HUDEP-2 (cell line): ENCODE measurements at regions not wholly inside any gene's neighbourhood (a gene's known extent, or its start where the extent isn't known, plus 50 kb on each side); places are given as distances from the start of the nearest gene placed in this dataset.
"Not testable (repeated sequence)": the region's sequence is repeated elsewhere in the genome, so short reads cannot be mapped to it uniquely, and the experiment has no call there.

Source experiments
- DNase-seq, 76 experiments: peaks; one replicate each; lab custom pipeline; 2025; ENCODE audit not compliant: unreplicated experiment in 76 of 76; lab: John Stamatoyannopoulos, UW

DNA sequence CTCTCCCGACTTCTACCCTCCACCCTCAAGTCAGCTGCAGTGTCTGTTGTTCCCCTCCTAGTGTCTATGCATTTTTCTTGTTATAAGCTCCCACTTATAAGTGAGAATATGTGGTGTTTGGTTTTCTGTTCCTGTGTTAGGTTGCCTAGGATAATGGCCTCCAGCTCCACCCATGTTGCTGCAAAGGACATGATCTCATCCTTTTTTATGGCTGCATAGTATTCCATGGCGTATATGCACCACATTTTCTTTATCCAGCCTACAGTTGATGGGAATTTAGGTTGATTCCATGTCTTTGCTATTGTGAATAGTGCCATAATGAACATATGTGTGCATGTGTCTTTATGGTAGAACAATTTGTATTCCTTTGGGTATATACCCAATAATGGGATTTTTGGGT, 80.7 kb downstream of the SPTSSA start:
- DNase-seq, result not testable (repeated sequence)

DNA sequence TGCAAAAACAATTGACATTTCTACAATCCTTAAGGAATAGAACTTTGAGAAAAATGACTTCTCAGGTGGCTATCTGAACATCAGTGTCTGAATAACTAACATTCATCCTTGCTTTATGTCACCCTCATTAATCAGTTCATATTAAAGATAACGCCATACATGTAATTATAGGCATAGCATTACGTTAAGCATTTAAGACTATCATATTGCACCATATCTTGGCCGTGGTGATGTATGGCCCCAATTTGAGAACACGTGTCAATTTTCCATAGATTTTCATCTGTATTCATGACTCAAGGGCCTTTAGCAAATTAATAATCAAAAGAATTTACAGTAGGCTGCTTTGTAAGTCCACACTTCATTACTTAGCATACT, 81.6 kb downstream of the SPTSSA start:
- DNase-seq, result no peak

DNA sequence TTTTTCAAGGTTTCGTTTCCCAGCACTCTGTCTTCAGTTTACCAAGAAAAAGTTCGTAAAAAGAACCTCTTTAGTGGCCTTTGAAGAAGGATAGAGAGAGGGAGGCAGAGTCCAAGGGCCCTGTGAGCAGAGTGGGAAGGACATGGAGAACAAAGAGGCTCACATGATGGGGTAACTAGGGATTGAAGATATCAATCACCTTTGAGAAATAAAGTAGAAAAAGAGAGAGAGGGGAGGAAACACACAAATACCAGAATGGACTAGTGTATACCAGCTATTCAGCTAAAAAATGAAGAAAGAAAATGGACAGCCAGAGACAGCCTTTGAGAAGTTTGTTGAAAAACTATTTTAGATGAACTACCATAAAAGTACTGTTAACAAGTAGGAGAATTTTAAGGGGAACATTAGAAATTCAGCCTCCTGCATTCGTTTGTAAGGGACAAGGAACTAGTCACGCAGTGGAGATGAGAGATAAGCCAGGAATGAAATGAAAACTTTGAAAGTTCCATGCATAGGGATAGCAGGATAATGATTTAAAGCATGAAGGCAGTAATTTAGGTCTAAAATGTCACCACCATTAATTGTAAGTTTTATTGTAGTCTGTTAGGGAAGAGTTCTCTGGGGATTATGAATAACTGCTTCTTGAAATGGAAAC, 82.1 kb downstream of the SPTSSA start:
- DNase-seq, result no peak

DNA sequence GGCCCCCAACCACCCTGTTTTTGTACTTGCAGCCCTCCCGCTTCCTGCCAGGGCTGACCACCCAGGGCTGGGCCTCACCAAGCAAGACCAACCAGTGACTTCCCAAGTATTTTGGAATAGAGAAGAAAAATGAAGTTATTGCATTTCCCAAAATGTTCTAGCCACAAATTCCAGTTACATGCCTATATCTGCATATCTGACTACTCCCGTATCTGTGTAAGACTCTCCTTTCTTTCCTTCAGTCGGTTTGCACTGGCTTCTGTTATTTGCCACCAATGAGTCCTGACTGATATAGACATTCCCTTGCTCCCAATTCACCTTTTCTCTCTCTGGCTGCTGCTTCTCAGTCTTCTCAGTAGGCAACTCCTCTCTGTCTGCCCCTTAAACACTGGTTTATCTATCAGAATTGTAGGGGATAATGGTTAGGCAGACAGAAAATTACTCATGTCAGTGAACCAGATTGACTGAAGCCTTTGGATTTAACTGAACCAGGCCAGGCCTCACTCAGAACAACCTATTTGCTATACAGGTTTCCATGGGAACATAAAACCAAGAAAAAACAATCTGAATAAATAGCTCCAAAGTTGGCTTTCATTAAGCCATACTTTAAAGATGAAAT, 85.3 kb downstream of the SPTSSA start:
- no peak for DNase-seq

DNA sequence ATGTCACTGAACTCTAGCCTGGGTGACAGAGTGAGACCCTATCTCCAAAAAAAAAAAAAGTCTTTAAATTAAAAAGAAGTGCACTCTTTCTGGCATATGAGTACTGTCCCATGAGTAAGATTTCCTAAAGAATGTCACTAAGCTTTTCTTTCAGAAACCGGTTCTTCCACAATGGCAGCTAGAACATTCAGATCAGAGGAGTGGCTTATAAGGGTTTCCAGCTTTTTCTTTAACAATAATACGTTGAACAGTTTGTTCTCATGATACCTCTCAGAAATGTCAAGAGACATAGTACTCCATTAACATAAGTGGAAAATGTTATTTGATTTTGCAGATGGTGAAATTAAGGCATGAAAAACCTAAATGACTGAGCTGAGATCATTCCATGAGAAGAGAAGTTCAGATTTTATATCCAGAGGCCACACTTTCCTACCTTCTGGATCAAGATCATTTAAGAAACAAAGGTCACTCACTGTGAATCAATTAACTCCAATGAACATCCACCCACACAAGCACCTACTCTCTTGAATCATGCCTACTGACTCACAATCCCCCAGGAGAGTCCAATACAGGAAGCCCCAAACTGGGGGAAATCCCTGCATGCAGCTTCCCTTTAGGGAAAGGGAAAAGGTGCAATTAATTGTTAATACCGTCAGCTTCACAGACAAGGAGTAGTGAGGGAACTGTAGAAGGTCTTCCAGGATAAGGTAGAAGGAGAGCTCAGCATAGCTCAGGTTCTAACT, 86.9 kb downstream of the SPTSSA start:
- DNase-seq, result no peak

DNA sequence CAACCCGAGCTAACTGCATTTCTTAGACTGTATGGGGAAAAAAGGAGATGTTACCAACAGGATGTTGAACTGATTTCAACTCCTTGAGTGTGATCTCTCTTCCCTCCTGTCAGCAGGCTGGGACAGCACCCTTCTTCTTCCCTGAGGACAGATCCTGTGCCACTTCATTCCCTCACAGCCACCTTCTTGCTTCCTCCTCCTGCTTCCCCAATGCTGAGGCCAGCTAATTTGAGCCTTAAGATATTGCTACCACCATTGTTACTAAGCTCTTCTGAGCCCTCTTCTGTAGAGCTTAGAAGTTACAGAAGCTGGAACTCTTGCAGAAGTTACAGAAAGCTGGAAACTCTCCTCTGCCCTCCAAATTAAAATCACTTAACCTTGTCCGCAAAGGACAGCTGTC, 88.8 kb downstream of the SPTSSA start:
- DNase-seq, result no peak

DNA sequence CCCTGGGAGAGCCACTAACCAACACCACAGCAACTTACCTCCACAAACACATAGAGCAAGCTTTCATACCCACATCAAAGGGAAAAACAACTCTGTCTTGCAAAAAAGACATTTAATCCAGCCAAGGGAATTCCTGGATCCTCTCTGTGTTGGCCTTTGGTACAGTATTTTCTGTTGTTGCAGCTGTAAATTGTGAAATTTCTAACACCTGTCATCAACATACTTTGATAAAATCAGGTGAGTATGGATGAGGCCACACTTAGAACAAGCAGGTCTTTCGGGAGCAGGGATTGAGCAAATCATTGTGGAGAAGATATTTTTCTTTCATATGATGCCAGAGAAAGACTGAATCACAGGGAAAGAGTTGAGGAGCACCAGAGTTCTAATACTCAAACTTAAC, 89.3 kb downstream of the SPTSSA start:
- DNase-seq, result no peak

DNA sequence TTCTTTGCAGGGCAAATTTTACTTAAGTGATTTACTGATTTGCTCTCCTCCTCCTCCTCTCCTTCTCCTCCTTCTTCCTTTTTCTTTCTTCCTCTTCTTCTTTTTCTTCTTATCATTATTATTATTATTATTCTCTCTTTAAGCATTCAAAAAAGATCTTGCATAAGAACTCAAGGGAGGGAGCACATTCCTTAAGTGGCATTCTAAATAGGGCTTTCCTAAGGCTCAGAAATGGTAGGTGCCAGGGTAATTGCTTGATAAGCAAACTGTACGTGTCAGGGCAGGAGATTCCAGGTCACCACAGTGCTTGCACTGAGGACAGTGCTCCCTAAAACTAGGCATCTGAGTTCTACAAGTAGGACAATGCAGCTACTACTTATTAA, 92.4 kb downstream of the SPTSSA start:
- DNase-seq, result no peak

DNA sequence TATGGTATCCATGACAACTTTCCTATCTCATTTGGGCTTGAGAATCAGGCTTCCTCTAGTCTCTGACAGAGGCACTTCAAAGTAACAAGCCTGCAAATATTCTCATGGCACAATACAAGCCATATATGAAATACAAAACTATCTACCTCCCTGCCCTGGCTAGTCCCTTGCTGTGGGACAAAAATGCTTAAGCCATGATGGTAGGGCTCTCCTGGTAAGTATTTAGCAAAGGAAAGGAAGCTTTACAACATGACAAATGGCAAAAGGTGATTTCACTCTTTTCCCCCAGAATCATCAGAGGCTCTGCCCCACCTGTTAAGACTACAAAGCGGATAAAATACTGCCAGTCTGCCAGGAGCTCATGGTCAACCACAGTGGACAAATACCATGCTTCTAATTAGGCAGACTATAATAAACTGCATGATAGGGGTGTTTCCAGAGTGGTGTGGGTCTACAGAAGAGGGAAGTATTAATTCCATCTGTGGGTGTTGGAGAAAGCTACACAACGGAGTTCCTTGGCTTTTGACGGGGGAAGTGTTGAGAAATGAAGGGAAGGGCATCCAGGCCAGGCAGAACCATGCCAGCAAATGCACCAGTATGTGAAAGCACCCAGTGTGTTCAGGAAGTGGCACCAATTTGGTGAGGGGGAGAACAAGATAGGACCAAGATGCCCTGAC, 92.9 kb downstream of the SPTSSA start:
- DNase-seq, result no peak

DNA sequence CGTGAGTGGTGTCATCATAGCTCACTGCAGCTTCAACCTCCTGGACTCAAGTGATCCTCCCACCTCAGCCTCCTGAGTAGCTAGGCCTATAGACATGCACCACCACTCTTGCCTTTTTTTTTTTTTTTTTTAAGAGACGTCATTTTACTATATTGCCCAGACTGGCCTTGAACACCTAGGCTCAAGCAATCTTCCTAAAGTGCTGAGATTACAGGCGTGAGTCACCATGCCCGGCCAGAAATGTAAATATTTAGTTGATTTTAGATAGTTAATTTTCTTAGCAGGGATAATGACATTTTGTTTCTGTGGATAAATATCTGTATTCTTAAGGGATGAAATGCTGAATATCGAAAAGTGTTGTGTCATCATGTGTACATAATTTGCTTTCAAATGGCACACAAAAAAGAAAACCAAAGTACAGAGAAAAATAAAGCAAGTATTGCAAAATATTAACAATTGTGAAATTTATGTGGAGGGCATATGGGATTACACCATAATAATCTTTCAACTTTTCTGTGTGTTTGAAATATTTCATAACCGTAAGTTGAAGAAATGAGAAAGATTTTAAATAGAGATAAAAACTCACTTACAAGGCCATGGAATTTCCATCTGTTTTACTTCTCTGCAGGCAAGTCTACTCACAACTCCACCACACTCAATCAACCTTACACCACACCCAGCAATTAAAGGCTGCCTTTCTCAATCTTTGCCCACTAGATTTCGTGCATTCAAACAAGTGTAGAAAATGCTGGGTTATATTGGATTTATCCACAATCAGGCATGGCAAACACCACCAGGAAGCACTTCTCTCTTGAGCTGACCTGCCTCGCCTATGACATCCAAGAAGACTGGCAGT, 93.7 kb downstream of the SPTSSA start:
- no peak for DNase-seq

DNA sequence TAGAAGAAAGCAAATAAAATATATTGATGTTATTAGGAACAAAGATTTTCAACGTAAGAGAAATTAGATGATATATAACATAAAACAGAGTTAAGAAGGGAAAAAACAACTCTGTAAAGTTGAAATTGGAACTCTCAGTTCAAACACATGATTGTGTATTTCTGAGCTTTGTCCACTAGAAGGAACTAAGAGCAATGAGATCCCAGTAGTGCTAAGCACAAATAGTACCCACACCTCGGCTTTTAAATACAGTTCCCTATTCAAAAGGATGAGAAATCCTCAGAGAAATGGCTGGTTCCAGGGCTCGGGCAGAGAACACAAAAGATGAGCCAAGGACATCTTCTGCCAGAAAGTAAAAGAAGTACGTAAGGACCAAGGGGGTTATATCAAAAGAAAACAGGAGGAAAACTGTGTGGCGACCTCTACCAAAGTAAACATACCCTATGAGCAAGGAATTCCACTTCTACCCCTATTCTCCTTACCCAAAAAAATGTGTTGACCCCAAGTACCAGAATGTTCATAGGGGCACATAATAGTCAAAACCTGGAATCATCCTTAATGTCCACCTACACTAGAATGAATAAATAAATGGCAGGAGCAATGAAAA, 96.6 kb downstream of the SPTSSA start:
- no peak for DNase-seq

DNA sequence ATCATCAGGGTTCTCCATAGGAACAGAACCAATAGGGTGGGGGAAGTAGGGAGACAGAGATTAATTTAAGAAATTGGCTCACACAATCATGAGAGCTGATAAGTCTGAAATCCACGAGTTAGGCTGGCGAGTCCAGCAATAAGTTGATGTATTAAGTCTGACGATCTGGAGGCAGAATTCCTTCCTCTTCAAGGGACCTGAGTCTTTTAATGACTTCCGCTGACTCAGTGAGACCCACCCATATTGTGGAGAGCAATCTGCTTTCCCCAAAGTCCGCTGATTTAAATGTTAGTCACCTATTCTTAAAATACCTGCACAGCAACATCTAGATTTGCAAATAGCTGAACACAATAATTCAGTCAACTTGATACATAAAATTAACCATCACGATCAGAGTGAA, 97.8 kb downstream of the SPTSSA start:
- DNase-seq, result no peak

DNA sequence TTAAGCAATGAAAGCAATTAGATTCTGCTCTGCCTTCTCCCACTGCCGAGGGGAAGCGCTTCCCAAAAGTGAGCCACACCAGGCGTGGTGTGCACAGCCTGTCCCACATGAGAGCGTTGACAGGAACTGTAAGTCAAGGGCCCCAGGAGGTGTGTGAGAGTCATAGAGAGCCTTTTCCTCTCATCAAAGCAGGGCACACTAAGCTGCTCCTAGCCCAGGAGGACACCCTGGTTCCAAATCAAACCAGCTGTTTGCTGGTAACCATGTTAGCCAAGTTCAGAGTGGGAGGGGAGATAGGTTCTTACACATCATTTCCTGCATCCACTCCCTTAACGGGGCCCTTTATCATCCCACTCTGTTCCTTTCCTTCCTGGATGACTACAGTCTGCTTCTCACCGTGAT, 98.3 kb downstream of the SPTSSA start:
- no peak for DNase-seq

DNA sequence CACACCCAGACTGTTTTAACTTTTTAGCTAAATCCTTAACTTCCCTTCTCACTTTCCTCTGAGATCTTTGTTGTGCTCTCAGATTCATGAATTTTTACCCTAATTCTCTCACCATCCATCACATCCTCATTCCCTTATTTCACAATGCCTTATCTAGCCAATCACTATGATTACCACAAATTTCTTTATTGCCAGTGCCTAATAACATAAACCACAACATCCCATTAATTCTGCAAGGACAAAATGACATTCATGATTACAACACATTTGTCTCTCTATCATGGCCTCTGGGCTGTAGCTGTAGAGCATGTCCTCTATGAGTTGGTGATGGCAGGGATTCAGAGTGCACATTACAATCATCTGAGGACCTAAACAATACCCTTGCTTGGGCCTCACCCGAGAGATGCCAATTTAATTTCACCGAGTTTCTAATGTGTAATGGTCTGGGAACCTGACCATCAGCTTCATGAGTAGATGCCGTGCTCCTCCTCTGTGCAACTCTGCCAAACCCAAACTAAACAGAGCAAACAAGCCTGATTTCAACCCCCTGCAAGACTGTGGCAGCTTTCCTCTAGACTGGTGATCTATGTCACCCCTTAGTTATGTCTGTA, 99.3 kb downstream of the SPTSSA start:
- no peak for DNase-seq

DNA sequence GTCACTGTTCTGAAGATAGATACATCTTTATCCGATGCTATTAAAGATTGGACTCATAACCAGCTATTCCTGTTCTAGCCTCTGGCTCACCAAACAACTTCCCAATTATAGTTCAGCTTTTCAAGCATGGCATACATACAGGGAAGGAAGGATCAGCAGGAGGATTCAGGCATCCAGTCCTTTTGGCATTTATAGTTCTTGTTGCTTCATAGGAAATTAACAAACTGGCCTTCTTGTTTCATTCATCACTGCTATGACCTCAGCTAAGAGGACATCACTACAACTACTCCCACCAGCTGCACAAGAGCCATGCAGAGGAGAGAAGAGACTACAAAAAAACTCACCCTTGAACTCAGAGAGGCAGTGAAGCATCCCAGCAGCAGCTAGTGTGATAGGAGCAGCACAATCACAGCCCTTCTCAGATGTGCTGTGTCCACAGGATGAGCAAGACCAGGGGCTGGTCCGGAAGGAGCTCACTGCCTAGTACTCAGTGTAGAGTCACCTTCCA, 100.5 kb downstream of the SPTSSA start:
- DNase-seq, result no peak

DNA sequence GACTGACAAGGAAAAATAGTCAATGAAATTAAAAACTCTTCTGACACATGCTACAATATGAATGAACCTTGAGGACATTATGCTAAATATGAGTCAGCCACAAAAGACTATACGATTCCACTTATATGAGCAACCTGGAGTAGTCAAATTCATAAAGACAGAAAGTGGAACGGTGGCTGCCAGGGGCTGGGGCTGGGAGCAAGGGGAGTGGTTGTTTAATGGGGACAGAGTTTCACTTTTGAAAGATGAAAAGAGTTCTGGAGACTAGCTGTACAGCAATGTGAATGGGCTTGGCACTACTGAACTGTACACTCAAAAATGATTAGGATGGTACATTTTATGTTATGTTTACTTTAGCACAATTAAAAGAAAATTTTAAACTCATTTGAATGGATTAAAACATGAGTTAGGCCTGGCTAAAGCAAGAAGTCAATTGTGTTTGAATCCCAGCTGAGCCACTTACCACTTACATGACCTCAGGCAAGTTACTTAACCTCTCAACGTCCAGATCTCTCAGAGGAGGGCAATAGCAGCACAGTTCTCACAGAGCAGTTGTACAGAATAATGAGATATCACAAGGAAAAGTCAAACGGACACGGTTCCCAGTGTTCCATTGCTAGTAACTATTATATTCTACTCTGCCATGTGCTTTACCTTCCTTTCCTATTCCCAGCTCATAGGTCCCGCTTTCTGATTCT, 102.5 kb downstream of the SPTSSA start:
- no peak for DNase-seq

DNA sequence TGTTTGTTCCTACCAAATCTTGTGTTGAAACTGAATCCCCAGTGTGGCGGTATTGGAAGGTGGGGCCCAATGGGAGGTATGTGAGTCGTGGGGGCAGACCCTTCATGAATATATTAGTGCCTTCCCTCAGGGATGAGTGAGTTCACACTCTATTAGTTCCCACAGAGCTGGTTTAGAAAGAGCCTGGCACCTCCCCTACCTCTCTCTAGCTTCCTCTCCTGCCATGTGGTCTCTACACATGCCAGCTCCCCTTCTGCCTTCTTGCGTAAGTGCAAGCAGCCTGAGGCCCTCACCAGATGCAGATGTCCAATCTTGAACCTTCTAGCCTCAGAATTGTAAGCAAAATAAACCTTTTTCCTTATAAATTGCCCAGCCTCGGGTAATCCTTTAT, 105.8 kb downstream of the SPTSSA start:
- no peak for DNase-seq

DNA sequence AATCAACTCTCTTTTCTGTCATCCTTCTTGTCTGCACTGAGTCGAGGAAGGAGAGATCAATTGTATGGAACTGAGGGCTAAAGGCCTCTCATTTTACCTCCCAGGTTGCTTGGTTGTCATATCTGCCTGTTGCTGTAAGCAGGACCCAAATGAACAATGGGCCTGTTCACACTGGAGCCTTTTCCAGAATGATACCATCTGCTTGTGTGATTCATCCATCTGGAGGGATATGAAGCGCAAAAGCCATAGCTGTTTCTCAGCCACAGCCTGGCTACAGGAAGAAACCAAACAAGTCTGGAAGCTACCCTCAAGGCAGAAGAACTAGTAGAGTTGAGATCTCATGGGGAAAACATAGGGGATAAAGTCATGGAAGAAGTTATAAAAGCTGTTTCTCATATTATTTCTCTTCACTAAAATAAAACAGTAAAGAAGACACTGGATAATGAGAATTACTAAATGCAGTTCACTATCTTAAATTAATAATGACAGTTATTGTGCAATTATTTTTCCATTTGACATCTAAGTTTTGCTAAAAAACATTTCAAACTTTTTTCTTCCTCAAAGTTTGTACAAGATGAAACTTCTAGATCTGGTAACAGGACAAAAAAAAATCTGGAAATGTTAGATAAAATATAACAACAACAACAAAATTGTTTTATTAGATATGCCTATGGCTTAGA, 106.3 kb downstream of the SPTSSA start:
- DNase-seq, result no peak

DNA sequence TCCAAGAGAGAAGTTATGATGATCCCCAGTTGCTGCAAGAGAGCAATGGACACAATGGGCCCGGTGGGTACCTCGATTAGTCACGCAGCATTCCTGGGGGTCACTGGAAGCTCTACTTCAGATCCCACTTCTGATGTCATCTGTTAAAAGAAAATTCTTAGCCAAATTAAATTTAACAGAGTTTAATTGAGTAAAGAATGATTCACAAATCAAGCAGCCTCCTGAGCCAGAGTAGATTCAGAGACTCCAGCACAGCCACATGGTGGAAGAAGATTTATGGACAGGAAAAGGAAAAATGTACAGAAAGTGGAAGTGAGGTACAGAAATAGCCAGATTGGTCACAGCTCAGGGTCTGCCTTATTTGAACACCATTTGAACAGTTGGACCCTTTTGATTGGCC, 107.5 kb downstream of the SPTSSA start:
- no peak for DNase-seq
